T-helper 17 cell (primary cell): ENCODE measurements at regions not wholly inside any gene's neighbourhood (a gene's known extent, or its start where the extent isn't known, plus 50 kb on each side); places are given as distances from the start of the nearest gene placed in this dataset.
"Not testable (repeated sequence)": the region's sequence is repeated elsewhere in the genome, so short reads cannot be mapped to it uniquely, and the experiment has no call there.

Experiments
- ATAC-seq: fragments of 150-1000 bp; cut with Tn5 transposase; 2 replicates; pipeline ENCODE4 v1.10.0; 2021; ENCODE audit warnings: mild to moderate bottlenecking, moderate library complexity
- DNase-seq, 3 donors: peaks; one replicate each; pipeline versions ENCODE4 v3.0.0 to v3.0.0-alpha.2; 2020 to 2021
- H3K9me3 ChIP-seq: one replicate; pipeline ENCODE4 v1.7.0; 2013; ENCODE audit warnings: low read length, mild to moderate bottlenecking; ENCODE audit not compliant: control insufficient read depth, poor library complexity, severe bottlenecking
- H3K27ac Mint-ChIP-seq: one replicate; pipeline ENCODE4 v1.8.0; 2022; ENCODE audit warnings: mild to moderate bottlenecking, moderate library complexity, mixed read lengths
- H3K27me3 Mint-ChIP-seq: one replicate; pipeline ENCODE4 v1.8.0; 2022; ENCODE audit warnings: mixed read lengths
- H3K36me3 Mint-ChIP-seq: one replicate; pipeline ENCODE4 v1.8.0; 2022; ENCODE audit warnings: low read depth, mixed read lengths
- H3K4me1 Mint-ChIP-seq: one replicate; pipeline ENCODE4 v1.8.0; 2022; ENCODE audit warnings: mild to moderate bottlenecking, mixed read lengths
- H3K4me3 Mint-ChIP-seq: one replicate; pipeline ENCODE4 v1.8.0; 2022; ENCODE audit warnings: mild to moderate bottlenecking, moderate library complexity, mixed read lengths

GRCh38 chr14:81584495-81584894 is 50.8 kb upstream of the SEL1L start:
- ATAC-seq (no peak), DNase-seq (no peak)
- Mint-ChIP-seq H3K36me3 (no peaks in the 10 kb centered on the region), H3K4me1 (no peaks in the 10 kb centered on the region), H3K4me3 (no peak overlapping the region), H3K27ac (no peak overlapping the region), H3K27me3 (peaks cover 7% of the 10 kb centered on the region)
- H3K9me3 ChIP-seq = no peaks in the 10 kb centered on the region

GRCh38 chr14:81589381-81590065 is 55.9 kb upstream of the SEL1L start:
- ATAC-seq = no peak
- no peak overlapping the region for H3K4me3 Mint-ChIP-seq
- H3K27ac Mint-ChIP-seq = no peak overlapping the region
- H3K27me3 Mint-ChIP-seq = peaks cover 31% of the 10 kb centered on the region
- no peaks in the 10 kb centered on the region for H3K4me1 Mint-ChIP-seq
- H3K36me3 Mint-ChIP-seq = no peaks in the 10 kb centered on the region
- DNase-seq = no peak
- no peaks in the 10 kb centered on the region for H3K9me3 ChIP-seq

- no peak for ATAC-seq
Measured at GRCh38 chr14:81591266-81591665, 57.6 kb upstream of the SEL1L start.

GRCh38 chr14:81594012-81594411 is 60.4 kb upstream of the SEL1L start:
- H3K27me3 Mint-ChIP-seq = peaks cover 50% of the 10 kb centered on the region
- no peaks in the 10 kb centered on the region for H3K4me1 Mint-ChIP-seq
- ATAC-seq (no peak), DNase-seq (no peak)
- no peak overlapping the region for H3K27ac Mint-ChIP-seq
- H3K9me3 ChIP-seq = no peaks in the 10 kb centered on the region
- no peaks in the 10 kb centered on the region for H3K36me3 Mint-ChIP-seq
- no peak overlapping the region for H3K4me3 Mint-ChIP-seq

More at GRCh38 chr14:81591266-81591665, 57.6 kb upstream of the SEL1L start:
- Mint-ChIP-seq H3K27me3 (peaks cover 42% of the 10 kb centered on the region), H3K4me1 (no peaks in the 10 kb centered on the region), H3K36me3 (no peaks in the 10 kb centered on the region), H3K27ac (no peak overlapping the region), H3K4me3 (no peak overlapping the region)
- no peak for DNase-seq
- H3K9me3 ChIP-seq = no peaks in the 10 kb centered on the region

- Mint-ChIP-seq H3K4me1 (no peaks in the 10 kb centered on the region), H3K27me3 (peaks cover 53% of the 10 kb centered on the region), H3K4me3 (no peak overlapping the region), H3K27ac (no peak overlapping the region), H3K36me3 (no peaks in the 10 kb centered on the region)
- H3K9me3 ChIP-seq = no peaks in the 10 kb centered on the region
- DNase-seq = no peak
- no peak for ATAC-seq
Measured at GRCh38 chr14:81605660-81606059, 72.0 kb upstream of the SEL1L start.

- H3K4me1 Mint-ChIP-seq = no peaks in the 10 kb centered on the region
- DNase-seq (no peak), ATAC-seq (no peak)
- H3K36me3 Mint-ChIP-seq = no peaks in the 10 kb centered on the region
- peaks cover 3% of the 10 kb centered on the region for H3K27me3 Mint-ChIP-seq
- H3K27ac Mint-ChIP-seq = no peak overlapping the region
- no peaks in the 10 kb centered on the region for H3K9me3 ChIP-seq
- no peak overlapping the region for H3K4me3 Mint-ChIP-seq
Measured at GRCh38 chr14:81613341-81614045, 79.8 kb upstream of the SEL1L start.

GRCh38 chr14:81614302-81614701 is 80.6 kb upstream of the SEL1L start:
- DNase-seq, H3K4me3 Mint-ChIP-seq, H3K9me3 ChIP-seq, H3K27me3 Mint-ChIP-seq, ATAC-seq, H3K27ac Mint-ChIP-seq, H3K36me3 Mint-ChIP-seq, H3K4me1 Mint-ChIP-seq: not testable (repeated sequence)

GRCh38 chr14:81618695-81619094 is 85.0 kb upstream of the SEL1L start:
- H3K4me3 Mint-ChIP-seq = no peak overlapping the region
- no peak overlapping the region for H3K27ac Mint-ChIP-seq
- H3K27me3 Mint-ChIP-seq = peaks cover 8% of the 10 kb centered on the region
- no peaks in the 10 kb centered on the region for H3K36me3 Mint-ChIP-seq
- DNase-seq = no peak
- no peaks in the 10 kb centered on the region for H3K9me3 ChIP-seq
- no peak for ATAC-seq
- H3K4me1 Mint-ChIP-seq = no peaks in the 10 kb centered on the region

GRCh38 chr14:81619816-81620215 is 86.2 kb upstream of the SEL1L start:
- no peaks in the 10 kb centered on the region for H3K4me1 Mint-ChIP-seq
- H3K27me3 Mint-ChIP-seq = peaks cover 14% of the 10 kb centered on the region
- DNase-seq = no peak
- H3K9me3 ChIP-seq = no peaks in the 10 kb centered on the region
- H3K36me3 Mint-ChIP-seq = no peaks in the 10 kb centered on the region
- no peak overlapping the region for H3K27ac Mint-ChIP-seq
- H3K4me3 Mint-ChIP-seq = no peak overlapping the region
- no peak for ATAC-seq

GRCh38 chr14:81623771-81624396 is 90.2 kb upstream of the SEL1L start:
- H3K36me3 Mint-ChIP-seq, H3K27ac Mint-ChIP-seq, H3K4me1 Mint-ChIP-seq, ATAC-seq, DNase-seq, H3K9me3 ChIP-seq, H3K4me3 Mint-ChIP-seq: not testable (repeated sequence)
- peaks cover 21% of the 10 kb centered on the region for H3K27me3 Mint-ChIP-seq

GRCh38 chr14:81625343-81625742 is 91.7 kb upstream of the SEL1L start:
- Mint-ChIP-seq H3K4me3 (no peak overlapping the region), H3K36me3 (no peaks in the 10 kb centered on the region), H3K27me3 (peaks cover 28% of the 10 kb centered on the region), H3K27ac (no peak overlapping the region), H3K4me1 (no peaks in the 10 kb centered on the region)
- no peaks in the 10 kb centered on the region for H3K9me3 ChIP-seq
- DNase-seq = no peak
- no peak for ATAC-seq

- H3K9me3 ChIP-seq = no peaks in the 10 kb centered on the region
- no peaks in the 10 kb centered on the region for H3K36me3 Mint-ChIP-seq
- ATAC-seq (no peak), DNase-seq (no peak)
- no peak overlapping the region for H3K4me3 Mint-ChIP-seq
- no peak overlapping the region for H3K27ac Mint-ChIP-seq
- peaks cover 14% of the 10 kb centered on the region for H3K27me3 Mint-ChIP-seq
- H3K4me1 Mint-ChIP-seq = no peaks in the 10 kb centered on the region
Measured at GRCh38 chr14:81632157-81632556, 98.5 kb upstream of the SEL1L start.

- Mint-ChIP-seq H3K27me3 (peaks cover 14% of the 10 kb centered on the region), H3K36me3 (no peaks in the 10 kb centered on the region), H3K4me3 (no peak overlapping the region), H3K4me1 (no peaks in the 10 kb centered on the region), H3K27ac (no peak overlapping the region)
- H3K9me3 ChIP-seq = no peaks in the 10 kb centered on the region
- DNase-seq = no peak
- ATAC-seq = no peak
Measured at GRCh38 chr14:81633496-81633895, 99.8 kb upstream of the SEL1L start.
